ENCODE measurements at regions not wholly inside any gene's neighbourhood (a gene's known extent, or its start where the extent isn't known, plus 50 kb on each side); places are given as distances from the start of the nearest gene placed in this dataset.

DNA sequence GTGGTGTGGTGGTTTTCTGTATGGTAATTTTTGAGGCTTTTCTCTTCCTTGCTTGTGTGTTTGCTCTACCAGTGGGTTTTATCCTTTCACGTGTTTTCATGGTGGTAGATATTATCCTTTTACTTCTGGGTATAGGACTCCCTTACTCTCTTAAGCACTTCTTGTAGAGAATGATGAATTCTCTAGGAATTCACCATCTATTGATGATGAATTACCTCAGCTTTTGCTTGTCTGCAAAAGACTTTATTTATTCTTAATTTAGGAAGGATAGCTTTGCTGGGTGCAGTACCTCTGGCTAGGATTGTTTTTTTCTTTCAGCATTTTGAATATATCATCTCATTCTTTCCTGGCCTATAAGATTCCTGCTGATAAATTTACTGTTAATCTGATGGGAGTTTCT, 415.3 kb downstream of the PDGFC start:
- no peak for ATAC-seq
- Mint-ChIP-seq H3K27ac (no peak overlapping the region), H3K9me3 (peaks cover 26% of the 10 kb centered on the region), H3K4me1 (no peaks in the 10 kb centered on the region), H3K4me3 (no peak overlapping the region), H3K36me3 (no peaks in the 10 kb centered on the region)
- no peak for DNase-seq (ENCODE audit: low spot score in 2 of 2)

DNA sequence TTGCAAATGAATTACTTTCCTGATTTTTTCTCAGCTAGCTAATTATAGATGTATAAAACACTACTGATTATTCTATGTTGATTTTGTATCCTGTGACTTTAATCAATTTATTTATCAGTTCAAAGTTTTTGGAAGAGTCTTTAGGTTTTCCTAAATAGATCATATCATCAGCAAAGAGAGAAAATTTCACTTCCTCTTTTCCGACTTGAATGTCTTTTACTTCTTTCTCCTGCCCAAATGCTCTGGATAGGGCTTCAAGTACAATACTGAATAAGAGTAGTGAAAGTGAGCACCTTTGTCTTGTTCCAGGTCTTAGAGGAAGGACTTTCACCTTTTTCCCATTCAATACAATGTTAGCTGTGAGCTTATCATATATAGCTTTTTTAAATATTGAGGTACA, 417.9 kb downstream of the PDGFC start:
- H3K4me1 Mint-ChIP-seq, result no peaks in the 10 kb centered on the region
- H3K27ac Mint-ChIP-seq, result no peak overlapping the region
- no peaks in the 10 kb centered on the region for H3K36me3 Mint-ChIP-seq
- no peak for DNase-seq (ENCODE audit: low spot score in 2 of 2)
- no peak for ATAC-seq
- peaks cover 24% of the 10 kb centered on the region for H3K9me3 Mint-ChIP-seq
- no peak overlapping the region for H3K4me3 Mint-ChIP-seq

DNA sequence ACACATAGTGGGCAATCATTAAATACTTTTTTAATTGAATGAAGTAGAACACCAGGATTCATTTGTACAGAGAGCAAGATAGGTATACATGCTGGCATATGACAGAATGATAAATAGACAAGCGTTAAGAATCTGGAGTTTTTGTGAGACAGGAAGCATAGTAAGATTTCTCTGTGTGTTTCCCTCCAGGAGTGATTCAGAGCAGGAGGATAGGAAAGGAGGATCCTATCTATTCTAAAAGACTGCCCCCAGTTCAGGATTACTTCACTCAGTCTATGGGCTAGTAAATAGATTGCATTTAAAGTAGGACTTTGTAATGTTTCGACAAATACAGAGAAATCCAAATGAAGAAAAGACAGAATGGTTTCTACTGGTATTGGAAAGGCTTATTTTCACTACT, 423.7 kb downstream of the PDGFC start:
- Mint-ChIP-seq H3K4me1 (no peaks in the 10 kb centered on the region), H3K27ac (no peak overlapping the region), H3K9me3 (peaks cover 26% of the 10 kb centered on the region), H3K36me3 (no peaks in the 10 kb centered on the region), H3K4me3 (no peak overlapping the region)
- no peak for DNase-seq (ENCODE audit: low spot score in 2 of 2)
- ATAC-seq, result no peak

DNA sequence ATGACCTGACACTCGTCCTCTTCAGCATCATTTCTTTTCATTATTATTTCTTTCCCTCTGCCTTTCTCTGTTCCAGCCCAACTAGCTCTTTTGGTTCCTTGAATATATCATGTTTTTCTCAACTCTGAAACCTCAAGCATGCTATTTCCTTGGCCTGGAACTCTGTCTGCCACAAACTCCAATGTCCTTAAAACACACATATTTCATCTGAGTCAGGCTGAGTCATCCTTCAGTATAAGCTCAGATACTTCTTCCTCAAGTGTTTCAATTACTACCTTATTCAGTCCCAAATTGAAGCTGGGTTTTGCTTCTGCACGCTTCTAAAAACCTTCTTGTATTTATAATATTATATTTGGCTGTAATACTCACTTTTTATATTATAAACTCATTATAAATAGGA, 424.2 kb downstream of the PDGFC start:
- no peak for ATAC-seq
- no peaks in the 10 kb centered on the region for H3K4me1 Mint-ChIP-seq
- no peak overlapping the region for H3K4me3 Mint-ChIP-seq
- DNase-seq (ENCODE audit: low spot score in 2 of 2), result no peak
- H3K27ac Mint-ChIP-seq, result no peak overlapping the region
- H3K36me3 Mint-ChIP-seq, result no peaks in the 10 kb centered on the region
- H3K9me3 Mint-ChIP-seq, result peaks cover 26% of the 10 kb centered on the region

DNA sequence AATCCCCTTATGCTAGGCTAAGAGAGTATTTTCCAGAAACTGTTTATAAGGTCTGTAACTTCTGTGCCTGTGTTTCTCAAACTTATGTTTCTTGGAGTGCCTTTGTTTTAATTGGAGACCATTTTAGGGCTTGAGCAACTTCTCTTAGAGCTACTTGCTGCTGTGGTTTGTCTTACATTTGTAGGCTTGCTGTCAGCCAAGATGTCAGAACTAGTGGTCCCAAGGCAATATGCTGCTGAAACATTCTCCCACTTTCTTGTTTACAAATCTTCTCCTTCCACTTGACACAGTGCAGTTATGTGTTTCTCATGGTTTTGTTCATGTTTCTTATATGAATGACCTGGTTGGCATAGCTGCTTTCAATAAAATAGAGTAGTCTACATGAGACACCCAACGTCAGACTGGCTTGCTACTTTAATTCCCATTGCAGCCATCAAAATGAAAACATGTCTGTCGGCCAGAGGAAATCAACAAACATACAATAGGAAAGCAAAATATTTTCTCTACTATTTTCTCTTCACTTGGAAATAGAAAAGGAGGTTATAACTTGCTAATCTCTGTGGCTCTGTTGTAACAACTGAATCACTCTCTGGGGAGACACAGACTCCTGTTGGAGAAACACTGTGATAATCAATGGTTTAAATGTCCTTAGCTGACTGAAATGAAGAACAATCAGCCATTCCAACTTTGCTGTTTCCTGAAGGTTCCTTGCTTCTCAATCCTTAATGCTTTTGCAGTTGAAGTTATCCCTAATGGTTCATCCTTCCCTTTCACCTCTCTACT, 426.4 kb downstream of the PDGFC start:
- H3K36me3 Mint-ChIP-seq, result no peaks in the 10 kb centered on the region
- no peaks in the 10 kb centered on the region for H3K4me1 Mint-ChIP-seq
- ATAC-seq, result no peak
- H3K9me3 Mint-ChIP-seq, result peaks cover 27% of the 10 kb centered on the region
- no peak overlapping the region for H3K27ac Mint-ChIP-seq
- DNase-seq (ENCODE audit: low spot score in 2 of 2), result no peak
- H3K4me3 Mint-ChIP-seq, result no peak overlapping the region

DNA sequence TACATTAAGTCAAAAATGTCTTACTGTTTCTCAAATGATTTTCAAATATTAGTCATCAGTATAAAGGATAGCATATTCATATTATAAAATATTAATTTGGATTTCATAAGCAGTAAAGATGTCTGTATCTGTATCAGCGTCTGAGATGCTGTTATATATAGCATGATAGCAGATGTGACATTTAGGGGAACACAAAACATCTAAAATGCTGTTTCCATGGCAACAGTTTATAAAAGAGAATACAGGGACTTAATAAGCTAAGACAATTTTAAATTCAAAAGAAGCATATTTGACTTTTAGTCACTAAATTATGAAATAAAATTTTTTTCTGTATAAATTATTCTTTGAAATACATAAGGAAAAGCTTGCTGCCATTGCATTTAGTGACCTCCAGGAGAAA, 432.2 kb downstream of the PDGFC start:
- no peaks in the 10 kb centered on the region for H3K4me1 Mint-ChIP-seq
- no peak for DNase-seq (ENCODE audit: low spot score in 2 of 2)

DNA sequence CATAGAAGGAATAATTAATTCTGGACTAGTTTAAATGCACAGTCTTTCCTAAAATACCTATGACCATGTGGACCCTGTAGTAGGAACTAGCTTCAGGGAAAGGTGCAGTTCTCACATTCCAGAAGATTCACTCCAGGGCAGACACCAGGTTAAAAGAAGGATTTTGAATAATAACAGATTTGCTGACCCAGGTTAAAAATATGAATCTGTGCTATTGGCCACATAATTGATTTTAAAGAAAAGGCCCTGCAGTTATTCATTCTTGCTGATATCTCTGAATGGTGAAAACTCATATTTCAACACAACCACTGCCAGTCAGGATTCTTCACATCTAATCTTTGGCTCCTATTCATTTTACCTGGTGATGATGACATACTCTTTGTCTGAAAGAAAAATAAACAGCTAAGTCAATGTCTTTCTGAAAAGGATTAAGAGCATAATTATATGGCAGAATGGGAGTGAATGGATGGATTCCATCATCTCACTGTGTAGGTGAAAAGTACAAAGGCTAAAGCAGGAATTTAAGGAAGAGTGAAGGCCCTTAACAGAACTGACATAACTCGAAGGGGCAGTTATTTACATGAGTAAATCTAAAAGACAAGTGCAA, 432.8 kb downstream of the PDGFC start:
- no peaks in the 10 kb centered on the region for H3K4me1 Mint-ChIP-seq
- H3K36me3 Mint-ChIP-seq, result no peaks in the 10 kb centered on the region
- H3K9me3 Mint-ChIP-seq, result peaks cover 29% of the 10 kb centered on the region
- DNase-seq (ENCODE audit: low spot score in 2 of 2), result no peak
- no peak overlapping the region for H3K27ac Mint-ChIP-seq
- ATAC-seq, result no peak
- H3K4me3 Mint-ChIP-seq, result no peak overlapping the region

More for the DNA sequence above, 432.2 kb downstream of the PDGFC start:
- no peak overlapping the region for H3K4me3 Mint-ChIP-seq
- H3K9me3 Mint-ChIP-seq, result peaks cover 27% of the 10 kb centered on the region
- no peak overlapping the region for H3K27ac Mint-ChIP-seq
- no peak for ATAC-seq
- no peaks in the 10 kb centered on the region for H3K36me3 Mint-ChIP-seq

DNA sequence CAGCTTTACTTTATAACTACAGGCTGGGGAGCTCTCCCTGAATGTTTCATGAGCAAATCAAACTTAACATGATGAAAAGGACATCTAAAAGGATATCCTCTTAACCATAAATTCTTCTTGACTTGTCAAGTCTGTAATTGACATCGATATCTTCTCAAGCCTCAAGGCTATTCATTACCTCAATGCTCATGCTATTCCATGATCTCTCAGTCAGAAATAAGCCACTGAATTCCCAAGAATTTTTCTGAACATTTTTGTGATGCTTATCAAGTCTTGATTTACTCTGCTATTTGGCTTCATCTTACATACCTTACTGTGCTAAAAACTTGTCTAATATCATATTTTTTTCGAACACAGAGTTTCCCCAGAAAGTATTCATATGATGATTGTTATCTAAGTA, 433.4 kb downstream of the PDGFC start:
- H3K27ac Mint-ChIP-seq, result no peak overlapping the region
- no peak for ATAC-seq

DNA sequence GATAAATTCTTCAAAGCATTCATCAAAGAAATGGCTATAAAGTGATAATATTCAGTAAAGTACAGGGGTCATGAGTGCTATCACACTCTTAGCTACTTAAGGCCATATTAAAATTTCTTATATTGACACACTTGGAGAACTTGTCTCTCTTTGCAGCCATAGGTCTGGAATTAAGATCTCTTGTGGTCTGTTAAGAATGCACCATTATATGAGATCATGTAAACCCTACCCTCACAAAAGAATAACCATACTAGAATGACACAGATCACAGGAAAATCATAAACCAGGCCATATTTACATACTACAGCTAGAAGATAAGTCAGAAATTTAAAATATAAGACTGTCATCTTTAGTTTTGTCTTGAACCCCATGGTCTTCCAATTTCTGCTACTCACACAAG, 434.3 kb downstream of the PDGFC start:
- Mint-ChIP-seq H3K27ac (no peak overlapping the region), H3K36me3 (no peaks in the 10 kb centered on the region), H3K4me3 (no peak overlapping the region), H3K4me1 (no peaks in the 10 kb centered on the region), H3K9me3 (peaks cover 30% of the 10 kb centered on the region)
- ATAC-seq (no peak), DNase-seq (ENCODE audit: low spot score in 2 of 2) (no peak)

More for the DNA sequence above, 433.4 kb downstream of the PDGFC start:
- DNase-seq (ENCODE audit: low spot score in 2 of 2), result no peak
- Mint-ChIP-seq H3K9me3 (peaks cover 27% of the 10 kb centered on the region), H3K4me3 (no peak overlapping the region), H3K4me1 (no peaks in the 10 kb centered on the region), H3K36me3 (no peaks in the 10 kb centered on the region)

DNA sequence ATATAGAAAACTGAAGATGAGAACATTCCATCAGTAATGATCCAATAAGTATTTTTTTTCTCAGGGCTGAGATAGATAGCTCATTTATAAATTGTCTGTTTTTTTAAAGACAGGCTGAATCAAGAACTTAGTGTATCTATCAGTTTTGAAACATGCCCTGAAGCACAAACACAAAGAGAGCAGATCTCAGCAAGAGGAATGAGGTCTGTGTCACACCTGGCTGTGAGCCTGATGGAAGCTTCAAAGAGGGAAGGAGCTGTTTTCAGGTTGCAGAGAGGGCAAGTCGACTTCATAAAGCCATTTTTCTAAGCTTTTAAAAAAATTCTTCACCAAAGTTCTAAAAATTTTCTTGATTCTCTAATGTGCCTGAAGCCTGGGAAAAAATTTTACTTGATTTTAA, 434.9 kb downstream of the PDGFC start:
- no peaks in the 10 kb centered on the region for H3K36me3 Mint-ChIP-seq
- peaks cover 27% of the 10 kb centered on the region for H3K9me3 Mint-ChIP-seq
- no peak overlapping the region for H3K27ac Mint-ChIP-seq
- no peak for DNase-seq (ENCODE audit: low spot score in 2 of 2)
- ATAC-seq, result no peak
- no peak overlapping the region for H3K4me3 Mint-ChIP-seq
- H3K4me1 Mint-ChIP-seq, result no peaks in the 10 kb centered on the region

DNA sequence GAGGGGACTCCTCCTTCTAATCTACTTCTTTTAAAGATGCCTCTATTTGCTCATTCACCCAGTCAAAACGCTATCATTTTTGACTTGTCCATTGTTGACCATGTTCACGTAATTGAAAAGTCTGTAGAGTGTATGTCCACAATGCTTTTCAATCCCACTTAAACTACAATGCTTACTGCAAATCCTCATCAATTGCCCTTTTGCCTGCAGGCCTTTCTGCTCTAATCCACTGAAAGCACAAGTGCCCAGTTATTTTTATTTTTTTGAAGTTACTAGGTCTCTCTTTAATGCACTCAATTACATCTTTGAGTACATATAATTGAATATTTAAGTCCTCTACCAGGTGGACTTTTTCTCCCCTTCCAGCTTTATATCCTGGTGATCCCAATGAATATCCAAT, 437.4 kb downstream of the PDGFC start:
- no peak for ATAC-seq
- DNase-seq (ENCODE audit: low spot score in 2 of 2), result no peak
- H3K27ac Mint-ChIP-seq, result no peak overlapping the region
- H3K4me1 Mint-ChIP-seq, result no peaks in the 10 kb centered on the region
- H3K36me3 Mint-ChIP-seq, result no peaks in the 10 kb centered on the region
- peaks cover 23% of the 10 kb centered on the region for H3K9me3 Mint-ChIP-seq
- H3K4me3 Mint-ChIP-seq, result no peak overlapping the region

DNA sequence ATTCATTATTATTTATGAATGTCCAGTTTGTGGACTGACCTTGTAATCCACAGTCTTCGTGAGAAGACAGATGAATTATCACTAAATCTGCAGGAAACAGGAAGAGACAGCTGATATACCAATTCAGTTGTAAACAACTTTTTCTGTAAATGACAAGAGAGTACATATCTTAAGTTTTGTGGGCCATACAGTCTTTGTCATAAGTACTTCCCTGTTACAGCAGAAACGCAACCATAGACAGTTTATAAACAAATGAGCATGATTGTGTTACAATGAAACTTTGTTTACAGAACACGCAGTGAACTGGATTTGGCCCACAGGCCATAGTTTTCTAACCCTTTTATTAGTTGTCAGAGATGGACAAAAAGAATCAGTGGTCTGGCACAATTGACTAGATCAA, 443.4 kb downstream of the PDGFC start:
- no peak for DNase-seq (ENCODE audit: low spot score in 2 of 2)
- no peak overlapping the region for H3K4me3 Mint-ChIP-seq
- no peaks in the 10 kb centered on the region for H3K4me1 Mint-ChIP-seq
- ATAC-seq, result no peak
- H3K9me3 Mint-ChIP-seq, result peaks cover 9% of the 10 kb centered on the region
- no peak overlapping the region for H3K27ac Mint-ChIP-seq
- H3K36me3 Mint-ChIP-seq, result no peaks in the 10 kb centered on the region

DNA sequence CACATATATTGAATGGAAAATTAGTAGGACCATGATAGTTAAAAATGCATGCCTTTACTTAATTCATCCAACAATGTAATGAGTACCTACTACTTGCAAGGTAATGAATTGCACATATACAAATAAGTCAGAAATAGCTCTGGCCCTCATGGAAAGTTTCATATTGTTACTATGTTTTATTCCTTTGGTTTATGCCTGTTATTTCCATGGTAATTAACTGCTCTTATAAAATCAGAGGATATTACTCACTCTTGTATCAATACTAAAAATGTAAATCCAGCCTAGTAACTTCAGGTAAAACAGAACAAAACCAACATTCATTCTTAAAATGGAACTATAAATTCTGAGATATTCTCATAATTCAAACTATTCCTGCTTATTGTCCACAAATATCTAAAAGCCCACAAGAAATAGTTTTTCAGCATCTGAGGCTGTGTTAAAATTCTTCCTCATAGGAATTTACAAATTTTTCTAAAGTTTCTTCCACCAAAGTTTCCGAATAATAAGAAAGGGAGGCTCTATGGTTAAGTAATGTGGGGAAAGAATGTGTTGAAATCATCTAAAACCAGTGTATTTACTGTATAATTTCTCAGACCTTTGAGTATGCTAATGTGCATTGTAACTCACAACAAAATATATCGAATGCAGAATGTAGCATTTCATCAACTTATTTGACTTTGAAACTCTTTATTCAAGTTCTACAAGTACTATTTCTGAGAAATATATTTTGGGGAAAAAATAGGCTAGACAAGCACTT, 444.2 kb downstream of the PDGFC start:
- no peak for ATAC-seq
- no peak overlapping the region for H3K4me3 Mint-ChIP-seq
- H3K9me3 Mint-ChIP-seq, result peaks cover 8% of the 10 kb centered on the region
- DNase-seq (ENCODE audit: low spot score in 2 of 2), result no peak
- H3K4me1 Mint-ChIP-seq, result no peaks in the 10 kb centered on the region
- H3K36me3 Mint-ChIP-seq, result no peaks in the 10 kb centered on the region
- H3K27ac Mint-ChIP-seq, result no peak overlapping the region

DNA sequence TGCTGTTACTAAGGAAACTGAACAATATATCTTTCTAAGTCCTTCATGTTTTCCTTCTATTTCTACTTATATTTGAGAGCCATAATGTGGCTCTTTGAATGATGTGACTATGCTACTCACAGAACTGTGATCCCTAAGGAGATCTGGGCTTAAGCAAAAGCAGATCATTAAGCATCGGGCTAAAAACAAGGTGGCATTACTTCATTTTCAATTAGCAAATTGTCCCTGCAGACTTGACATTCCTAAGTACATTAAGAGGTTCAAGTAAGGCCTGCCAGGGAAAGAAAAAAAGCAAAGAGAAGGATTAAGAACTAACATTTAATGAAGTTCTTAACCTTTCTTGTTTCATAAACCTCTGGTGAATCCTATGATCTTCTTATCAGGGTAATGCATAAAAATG, 447.6 kb downstream of the PDGFC start:
- Mint-ChIP-seq H3K9me3 (peaks cover 13% of the 10 kb centered on the region), H3K4me1 (no peaks in the 10 kb centered on the region), H3K27ac (no peak overlapping the region), H3K36me3 (no peaks in the 10 kb centered on the region), H3K4me3 (no peak overlapping the region)
- ATAC-seq (no peak), DNase-seq (ENCODE audit: low spot score in 2 of 2) (no peak)

DNA sequence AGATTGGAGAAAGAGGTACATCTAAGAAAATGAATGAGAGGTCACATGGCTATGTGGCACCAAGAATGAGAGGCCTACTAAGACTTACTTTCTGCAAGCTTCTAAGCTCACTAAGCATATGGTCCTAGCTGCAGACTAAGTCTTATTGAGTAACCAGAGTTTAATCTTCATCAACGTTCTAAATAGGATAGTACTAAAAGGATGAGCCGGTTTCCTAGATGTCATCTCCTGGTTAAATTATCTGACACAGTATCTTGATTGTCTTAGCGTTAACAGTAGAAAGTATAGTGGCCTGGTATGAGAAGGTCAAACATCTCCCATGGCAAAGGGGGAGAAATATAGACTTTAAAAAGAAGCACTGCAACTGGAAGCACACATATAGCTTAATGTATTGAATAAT, 448.1 kb downstream of the PDGFC start:
- no peak overlapping the region for H3K4me3 Mint-ChIP-seq
- H3K9me3 Mint-ChIP-seq, result peaks cover 13% of the 10 kb centered on the region
- DNase-seq (ENCODE audit: low spot score in 2 of 2) (no peak), ATAC-seq (no peak)
- no peaks in the 10 kb centered on the region for H3K36me3 Mint-ChIP-seq
- H3K27ac Mint-ChIP-seq, result no peak overlapping the region
- no peaks in the 10 kb centered on the region for H3K4me1 Mint-ChIP-seq

DNA sequence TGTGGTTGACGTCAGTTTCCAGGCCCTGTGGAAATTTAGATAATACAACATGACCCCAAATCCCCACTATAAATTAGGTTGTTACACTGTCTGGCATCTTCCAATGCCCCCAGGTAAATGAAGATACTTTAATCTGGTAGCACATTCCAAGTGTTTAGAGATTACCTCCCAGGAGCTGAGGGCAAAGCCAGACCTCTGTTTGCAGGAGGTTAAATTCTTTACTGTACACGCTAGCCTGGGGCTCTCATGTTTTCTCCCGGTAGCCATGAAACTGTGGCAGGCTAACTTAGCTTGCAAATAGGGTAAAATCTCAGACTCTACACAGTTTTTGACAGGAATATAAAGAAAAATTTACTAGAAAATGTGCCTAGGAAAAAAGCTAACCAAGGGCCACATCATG, 450.0 kb downstream of the PDGFC start:
- no peak for ATAC-seq

More for the DNA sequence above, 450.0 kb downstream of the PDGFC start:
- no peak overlapping the region for H3K4me3 Mint-ChIP-seq
- peaks cover 17% of the 10 kb centered on the region for H3K9me3 Mint-ChIP-seq
- no peak for DNase-seq (ENCODE audit: low spot score in 2 of 2)
- H3K4me1 Mint-ChIP-seq, result no peaks in the 10 kb centered on the region
- no peak overlapping the region for H3K27ac Mint-ChIP-seq
- H3K36me3 Mint-ChIP-seq, result no peaks in the 10 kb centered on the region
